Sigmoid colon (tissue), 4 donors: ENCODE measurements at regions not wholly inside any gene's neighbourhood (a gene's known extent, or its start where the extent isn't known, plus 50 kb on each side); places are given as distances from the start of the nearest gene placed in this dataset.

Experiments
- CTCF ChIP-seq, 4 experiments: fragments of 450-650 bp in 3 of 4; fragments of 200-600 bp in 1 of 4; IDR thresholded peaks; one replicate each; pipeline ENCODE4 v1.5.1; 2016 to 2019; ENCODE audit warnings: antibody characterized with exemption in 4 of 4, mild to moderate bottlenecking in 3 of 4, moderate library complexity in 2 of 4
- EP300 ChIP-seq, 4 donors: sonication (generic); formaldehyde crosslinking; IDR thresholded peaks; one replicate each; pipeline ENCODE4 v1.6.1; 2017; ENCODE audit warnings: antibody characterized with exemption in 4 of 4
- POLR2A ChIP-seq, 2 donors: fragments of 450-650 bp; IDR thresholded peaks; one replicate each; pipeline ENCODE4 v1.6.1; 2016; ENCODE audit warnings: antibody characterized with exemption in 2 of 2, mild to moderate bottlenecking in 2 of 2, moderate library complexity in 2 of 2
- POLR2AphosphoS5 ChIP-seq, 4 donors: sonication (generic); formaldehyde crosslinking; IDR thresholded peaks; one replicate each; pipeline ENCODE4 v1.6.1; 2017; ENCODE audit warnings: antibody characterized with exemption in 4 of 4

- TF ChIP-seq CTCF (IDR thresholded peaks at IDR 0.05) (no peak), EP300 (IDR thresholded peaks at IDR 0.05) (no peak), POLR2A (IDR thresholded peaks at IDR 0.05) (no peak), POLR2AphosphoS5 (IDR thresholded peaks at IDR 0.05) (no peak)
Measured at GRCh38 chr5:124303366-124303765, 443.1 kb downstream of the ZNF608 start.
